ENCODE measurements at regions not wholly inside any gene's neighbourhood (a gene's known extent, or its start where the extent isn't known, plus 50 kb on each side); places are given as distances from the start of the nearest gene placed in this dataset.

GRCh38 chr2:9770308-9771100 is 72.8 kb upstream of the TAF1B start:
- TF ChIP-seq, protein P1, sequence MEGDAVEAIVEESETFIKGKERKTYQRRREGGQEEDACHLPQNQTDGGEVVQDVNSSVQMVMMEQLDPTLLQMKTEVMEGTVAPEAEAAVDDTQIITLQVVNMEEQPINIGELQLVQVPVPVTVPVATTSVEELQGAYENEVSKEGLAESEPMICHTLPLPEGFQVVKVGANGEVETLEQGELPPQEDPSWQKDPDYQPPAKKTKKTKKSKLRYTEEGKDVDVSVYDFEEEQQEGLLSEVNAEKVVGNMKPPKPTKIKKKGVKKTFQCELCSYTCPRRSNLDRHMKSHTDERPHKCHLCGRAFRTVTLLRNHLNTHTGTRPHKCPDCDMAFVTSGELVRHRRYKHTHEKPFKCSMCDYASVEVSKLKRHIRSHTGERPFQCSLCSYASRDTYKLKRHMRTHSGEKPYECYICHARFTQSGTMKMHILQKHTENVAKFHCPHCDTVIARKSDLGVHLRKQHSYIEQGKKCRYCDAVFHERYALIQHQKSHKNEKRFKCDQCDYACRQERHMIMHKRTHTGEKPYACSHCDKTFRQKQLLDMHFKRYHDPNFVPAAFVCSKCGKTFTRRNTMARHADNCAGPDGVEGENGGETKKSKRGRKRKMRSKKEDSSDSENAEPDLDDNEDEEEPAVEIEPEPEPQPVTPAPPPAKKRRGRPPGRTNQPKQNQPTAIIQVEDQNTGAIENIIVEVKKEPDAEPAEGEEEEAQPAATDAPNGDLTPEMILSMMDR (IDR thresholded peaks at IDR 0.05), result peak; percentile 56 to 73 (median 69)
- no peak for TF ChIP-seq POLR2A (IDR thresholded peaks at IDR 0.05)
- no peak for TF ChIP-seq POLR2AphosphoS5 (IDR thresholded peaks at IDR 0.05)
